ENCODE measurements at regions not wholly inside any gene's neighbourhood (a gene's known extent, or its start where the extent isn't known, plus 50 kb on each side); places are given as distances from the start of the nearest gene placed in this dataset.

- DNase-seq = no peak
Observed at GRCh38 chr6:92363111-92363510, 1056.2 kb downstream of the EPHA7 start.

GRCh38 chr6:92362404-92362803, 1057.0 kb downstream of the EPHA7 start:
- DNase-seq = no peak

GRCh38 chr6:92361990-92362389, 1057.4 kb downstream of the EPHA7 start:
- no peak for DNase-seq

- no peak for DNase-seq
Observed at GRCh38 chr6:92354270-92354829, 1065.0 kb downstream of the EPHA7 start.

- DNase-seq = no peak
Observed at GRCh38 chr6:92352130-92352529, 1067.2 kb downstream of the EPHA7 start.

GRCh38 chr6:92341201-92341600, 1078.2 kb downstream of the EPHA7 start:
- no peak for DNase-seq

- DNase-seq = no peak
Observed at GRCh38 chr6:92339936-92340640, 1079.3 kb downstream of the EPHA7 start.

- DNase-seq = no peak
Observed at GRCh38 chr6:92337571-92337970, 1081.8 kb downstream of the EPHA7 start.

- no peak for DNase-seq
Observed at GRCh38 chr6:92329208-92329847, 1090.0 kb downstream of the EPHA7 start.

GRCh38 chr6:92315312-92315711, 1104.0 kb downstream of the EPHA7 start:
- no peak for DNase-seq

- DNase-seq = no peak
Observed at GRCh38 chr6:92297101-92297500, 1122.3 kb downstream of the EPHA7 start.

GRCh38 chr6:92292067-92292466, 1127.3 kb downstream of the EPHA7 start:
- no peak for DNase-seq

GRCh38 chr6:92289831-92290230, 1129.5 kb downstream of the EPHA7 start:
- DNase-seq = peak; percentile 30

- DNase-seq = no peak
Observed at GRCh38 chr6:92281571-92282076, 1137.7 kb downstream of the EPHA7 start.

GRCh38 chr6:92275150-92275549, 1144.2 kb downstream of the EPHA7 start:
- DNase-seq = no peak

GRCh38 chr6:92274588-92274987, 1144.8 kb downstream of the EPHA7 start:
- DNase-seq = no peak

GRCh38 chr6:92273694-92274093, 1145.7 kb downstream of the EPHA7 start:
- no peak for DNase-seq

- peak; percentile 14 for DNase-seq
Observed at GRCh38 chr6:92271091-92271490, 1148.3 kb downstream of the EPHA7 start.

GRCh38 chr6:92270365-92270764, 1149.0 kb downstream of the EPHA7 start:
- no peak for DNase-seq

- DNase-seq = no peak
Observed at GRCh38 chr6:92267335-92267734, 1152.0 kb downstream of the EPHA7 start.

- no peak for DNase-seq
Observed at GRCh38 chr6:92263864-92264263, 1155.5 kb downstream of the EPHA7 start.

GRCh38 chr6:92259171-92259570, 1160.2 kb downstream of the EPHA7 start:
- DNase-seq = no peak

- DNase-seq = no peak
Observed at GRCh38 chr6:92243315-92243714, 1176.0 kb downstream of the EPHA7 start.

GRCh38 chr6:92231171-92231701, 1188.1 kb downstream of the EPHA7 start:
- no peak for DNase-seq
